Breast epithelium (tissue), 3 donors: ENCODE measurements at regions not wholly inside any gene's neighbourhood (a gene's known extent, or its start where the extent isn't known, plus 50 kb on each side); places are given as distances from the start of the nearest gene placed in this dataset.

ENCODE experiments used
- CTCF ChIP-seq, 3 donors: fragments of 450-650 bp; IDR thresholded peaks; one replicate each; pipeline ENCODE4 v1.5.1; 2016 to 2017; ENCODE audit warnings: antibody characterized with exemption in 3 of 3, mild to moderate bottlenecking in 3 of 3, moderate library complexity in 3 of 3
- POLR2A ChIP-seq: fragments of 450-650 bp; IDR thresholded peaks from one replicate; pipeline ENCODE4 v1.6.1; 2016; ENCODE audit warnings: antibody characterized with exemption, mild to moderate bottlenecking, moderate library complexity
- POLR2AphosphoS5 ChIP-seq, 3 donors: sonication (generic); formaldehyde crosslinking; IDR thresholded peaks; one replicate each; pipeline ENCODE4 v1.6.1; 2017; ENCODE audit warnings: antibody characterized with exemption in 3 of 3

GRCh38 chr6:6882592-6882991 lies 225.2 kb upstream of the RREB1 start:
- TF ChIP-seq CTCF (IDR thresholded peaks at IDR 0.05) (no peak), POLR2A (no peak), POLR2AphosphoS5 (IDR thresholded peaks at IDR 0.05) (no peak)
